Left kidney (tissue), 1 donor: ENCODE measurements at regions not wholly inside any gene's neighbourhood (a gene's known extent, or its start where the extent isn't known, plus 50 kb on each side); places are given as distances from the start of the nearest gene placed in this dataset.
"Not testable (repeated sequence)": the region's sequence is repeated elsewhere in the genome, so short reads cannot be mapped to it uniquely, and the experiment has no call there.

ENCODE experiments used
- DNase-seq: peaks from one replicate; pipeline ENCODE4 v3.0.0-alpha.2; 2013

GRCh38 chr5:158200619-158201018, 341.7 kb upstream of the CLINT1 start:
- DNase-seq: no peak

GRCh38 chr5:158198636-158199035, 339.7 kb upstream of the CLINT1 start:
- DNase-seq: no peak

- no peak for DNase-seq
Measured at GRCh38 chr5:158195416-158196210, 336.7 kb upstream of the CLINT1 start.

- DNase-seq: no peak
Measured at GRCh38 chr5:158194561-158194976, 335.6 kb upstream of the CLINT1 start.

- DNase-seq: not testable (repeated sequence)
Measured at GRCh38 chr5:158193395-158193794, 334.4 kb upstream of the CLINT1 start.

GRCh38 chr5:158180407-158180806, 321.5 kb upstream of the CLINT1 start:
- no peak for DNase-seq

GRCh38 chr5:158179271-158179670, 320.3 kb upstream of the CLINT1 start:
- DNase-seq: no peak

GRCh38 chr5:158178535-158178934, 319.6 kb upstream of the CLINT1 start:
- no peak for DNase-seq

GRCh38 chr5:158177146-158177545, 318.2 kb upstream of the CLINT1 start:
- no peak for DNase-seq

GRCh38 chr5:158175934-158176481, 317.1 kb upstream of the CLINT1 start:
- peak; percentile 65 for DNase-seq

- peak; percentile 90 for DNase-seq
Measured at GRCh38 chr5:158174918-158175851, 316.2 kb upstream of the CLINT1 start.

GRCh38 chr5:158174026-158174425, 315.1 kb upstream of the CLINT1 start:
- no peak for DNase-seq

GRCh38 chr5:158172005-158172404, 313.1 kb upstream of the CLINT1 start:
- no peak for DNase-seq

- no peak for DNase-seq
Measured at GRCh38 chr5:158170534-158170933, 311.6 kb upstream of the CLINT1 start.

- no peak for DNase-seq
Measured at GRCh38 chr5:158170060-158170459, 311.1 kb upstream of the CLINT1 start.

- no peak for DNase-seq
Measured at GRCh38 chr5:158166424-158166823, 307.5 kb upstream of the CLINT1 start.

GRCh38 chr5:158165647-158166046, 306.7 kb upstream of the CLINT1 start:
- DNase-seq: no peak

- no peak for DNase-seq
Measured at GRCh38 chr5:158164296-158165047, 305.5 kb upstream of the CLINT1 start.

- DNase-seq: no peak
Measured at GRCh38 chr5:158163451-158164295, 304.7 kb upstream of the CLINT1 start.

- no peak for DNase-seq
Measured at GRCh38 chr5:158162479-158163034, 303.6 kb upstream of the CLINT1 start.

GRCh38 chr5:158162026-158162425, 303.1 kb upstream of the CLINT1 start:
- DNase-seq: no peak
